Prostate gland (tissue), 2 donors: ENCODE measurements at regions not wholly inside any gene's neighbourhood (a gene's known extent, or its start where the extent isn't known, plus 50 kb on each side); places are given as distances from the start of the nearest gene placed in this dataset.

ENCODE experiments used
- POLR2A ChIP-seq: fragments of 450-650 bp; IDR thresholded peaks from one replicate; pipeline ENCODE4 v1.6.1; 2016; ENCODE audit warnings: antibody characterized with exemption, mild to moderate bottlenecking
- TF ChIP-seq, protein P1 (sequence below), 4 experiments: fragments of 200-600 bp in 2 of 4; fragments of 450-650 bp in 2 of 4; sonication (generic) in 2 of 4; IDR thresholded peaks; 1 replicate in 3 of 4; 2 replicates in 1 of 4; pipeline ENCODE4 v1.5.1; 2016 to 2019; ENCODE audit warnings: antibody characterized with exemption in 4 of 4, mild to moderate bottlenecking in 2 of 4, moderate library complexity in 2 of 4

DNA sequence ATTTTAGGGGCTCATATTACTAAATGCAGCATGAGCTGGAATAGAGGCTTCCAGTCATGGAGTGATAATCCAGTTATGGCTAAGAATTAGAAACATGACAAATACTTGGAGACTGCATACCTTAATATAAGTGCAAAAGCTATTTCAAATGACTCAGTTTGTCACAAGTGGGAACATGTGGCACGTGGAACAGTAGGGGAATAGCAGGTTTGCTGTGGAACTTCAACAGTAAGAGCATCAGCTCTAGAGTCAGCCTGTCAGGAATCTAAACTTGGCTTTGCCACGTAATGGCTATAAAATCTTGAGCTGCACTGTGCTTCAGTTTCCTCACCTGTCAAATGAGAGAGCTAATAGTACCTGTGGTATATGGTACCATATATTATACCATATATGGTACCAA lies 62.1 kb downstream of the HTR1B start:
- TF ChIP-seq, protein P1, sequence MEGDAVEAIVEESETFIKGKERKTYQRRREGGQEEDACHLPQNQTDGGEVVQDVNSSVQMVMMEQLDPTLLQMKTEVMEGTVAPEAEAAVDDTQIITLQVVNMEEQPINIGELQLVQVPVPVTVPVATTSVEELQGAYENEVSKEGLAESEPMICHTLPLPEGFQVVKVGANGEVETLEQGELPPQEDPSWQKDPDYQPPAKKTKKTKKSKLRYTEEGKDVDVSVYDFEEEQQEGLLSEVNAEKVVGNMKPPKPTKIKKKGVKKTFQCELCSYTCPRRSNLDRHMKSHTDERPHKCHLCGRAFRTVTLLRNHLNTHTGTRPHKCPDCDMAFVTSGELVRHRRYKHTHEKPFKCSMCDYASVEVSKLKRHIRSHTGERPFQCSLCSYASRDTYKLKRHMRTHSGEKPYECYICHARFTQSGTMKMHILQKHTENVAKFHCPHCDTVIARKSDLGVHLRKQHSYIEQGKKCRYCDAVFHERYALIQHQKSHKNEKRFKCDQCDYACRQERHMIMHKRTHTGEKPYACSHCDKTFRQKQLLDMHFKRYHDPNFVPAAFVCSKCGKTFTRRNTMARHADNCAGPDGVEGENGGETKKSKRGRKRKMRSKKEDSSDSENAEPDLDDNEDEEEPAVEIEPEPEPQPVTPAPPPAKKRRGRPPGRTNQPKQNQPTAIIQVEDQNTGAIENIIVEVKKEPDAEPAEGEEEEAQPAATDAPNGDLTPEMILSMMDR (IDR thresholded peaks at IDR 0.05), result no peak
- no peak for TF ChIP-seq POLR2A
